ENCODE measurements at regions not wholly inside any gene's neighbourhood (a gene's known extent, or its start where the extent isn't known, plus 50 kb on each side); places are given as distances from the start of the nearest gene placed in this dataset.

DNA sequence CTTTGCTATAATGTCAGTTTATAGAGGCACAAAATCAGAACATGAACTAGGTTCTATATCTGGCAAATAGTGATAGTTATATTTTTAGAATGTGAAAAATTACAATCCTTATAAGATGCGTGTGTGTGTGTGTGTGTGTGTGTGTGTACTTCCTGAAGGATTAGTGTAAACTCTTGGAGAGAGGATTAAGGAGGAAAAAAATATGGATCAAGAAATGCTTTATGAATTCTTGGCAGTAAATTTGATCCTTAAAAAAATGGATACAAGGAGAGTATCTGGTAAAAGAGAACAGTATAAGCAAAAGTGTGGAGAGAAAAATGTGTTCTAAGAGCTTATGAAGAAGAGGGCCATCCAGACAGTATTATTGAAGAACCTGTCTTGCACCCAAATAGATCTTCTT, 484.3 kb downstream of the ADRA2A start:
- TF ChIP-seq, protein P1, sequence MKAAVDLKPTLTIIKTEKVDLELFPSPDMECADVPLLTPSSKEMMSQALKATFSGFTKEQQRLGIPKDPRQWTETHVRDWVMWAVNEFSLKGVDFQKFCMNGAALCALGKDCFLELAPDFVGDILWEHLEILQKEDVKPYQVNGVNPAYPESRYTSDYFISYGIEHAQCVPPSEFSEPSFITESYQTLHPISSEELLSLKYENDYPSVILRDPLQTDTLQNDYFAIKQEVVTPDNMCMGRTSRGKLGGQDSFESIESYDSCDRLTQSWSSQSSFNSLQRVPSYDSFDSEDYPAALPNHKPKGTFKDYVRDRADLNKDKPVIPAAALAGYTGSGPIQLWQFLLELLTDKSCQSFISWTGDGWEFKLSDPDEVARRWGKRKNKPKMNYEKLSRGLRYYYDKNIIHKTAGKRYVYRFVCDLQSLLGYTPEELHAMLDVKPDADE (IDR thresholded peaks at IDR 0.05), result no peak
- TF ChIP-seq JUNB (IDR thresholded peaks at IDR 0.05; ENCODE audit: unreplicated experiment) (no peak), EZH2phosphoT487 (IDR thresholded peaks at IDR 0.05; ENCODE audit: unreplicated experiment) (no peak), POLR2AphosphoS5 (IDR thresholded peaks at IDR 0.05; ENCODE audit: low read depth) (no peak), ZNF114 (CRISPR knock-in tag; IDR thresholded peaks at IDR 0.05) (no peak), EZH2 (IDR thresholded peaks at IDR 0.05; ENCODE audit: low read depth, unreplicated experiment) (no peak), STAT1 (IDR thresholded peaks at IDR 0.05; ENCODE audit: unreplicated experiment) (no peak), ZNF331 (CRISPR knock-in tag; IDR thresholded peaks at IDR 0.05; ENCODE audit: low read depth) (no peak)
- TF ChIP-seq, protein P2, sequence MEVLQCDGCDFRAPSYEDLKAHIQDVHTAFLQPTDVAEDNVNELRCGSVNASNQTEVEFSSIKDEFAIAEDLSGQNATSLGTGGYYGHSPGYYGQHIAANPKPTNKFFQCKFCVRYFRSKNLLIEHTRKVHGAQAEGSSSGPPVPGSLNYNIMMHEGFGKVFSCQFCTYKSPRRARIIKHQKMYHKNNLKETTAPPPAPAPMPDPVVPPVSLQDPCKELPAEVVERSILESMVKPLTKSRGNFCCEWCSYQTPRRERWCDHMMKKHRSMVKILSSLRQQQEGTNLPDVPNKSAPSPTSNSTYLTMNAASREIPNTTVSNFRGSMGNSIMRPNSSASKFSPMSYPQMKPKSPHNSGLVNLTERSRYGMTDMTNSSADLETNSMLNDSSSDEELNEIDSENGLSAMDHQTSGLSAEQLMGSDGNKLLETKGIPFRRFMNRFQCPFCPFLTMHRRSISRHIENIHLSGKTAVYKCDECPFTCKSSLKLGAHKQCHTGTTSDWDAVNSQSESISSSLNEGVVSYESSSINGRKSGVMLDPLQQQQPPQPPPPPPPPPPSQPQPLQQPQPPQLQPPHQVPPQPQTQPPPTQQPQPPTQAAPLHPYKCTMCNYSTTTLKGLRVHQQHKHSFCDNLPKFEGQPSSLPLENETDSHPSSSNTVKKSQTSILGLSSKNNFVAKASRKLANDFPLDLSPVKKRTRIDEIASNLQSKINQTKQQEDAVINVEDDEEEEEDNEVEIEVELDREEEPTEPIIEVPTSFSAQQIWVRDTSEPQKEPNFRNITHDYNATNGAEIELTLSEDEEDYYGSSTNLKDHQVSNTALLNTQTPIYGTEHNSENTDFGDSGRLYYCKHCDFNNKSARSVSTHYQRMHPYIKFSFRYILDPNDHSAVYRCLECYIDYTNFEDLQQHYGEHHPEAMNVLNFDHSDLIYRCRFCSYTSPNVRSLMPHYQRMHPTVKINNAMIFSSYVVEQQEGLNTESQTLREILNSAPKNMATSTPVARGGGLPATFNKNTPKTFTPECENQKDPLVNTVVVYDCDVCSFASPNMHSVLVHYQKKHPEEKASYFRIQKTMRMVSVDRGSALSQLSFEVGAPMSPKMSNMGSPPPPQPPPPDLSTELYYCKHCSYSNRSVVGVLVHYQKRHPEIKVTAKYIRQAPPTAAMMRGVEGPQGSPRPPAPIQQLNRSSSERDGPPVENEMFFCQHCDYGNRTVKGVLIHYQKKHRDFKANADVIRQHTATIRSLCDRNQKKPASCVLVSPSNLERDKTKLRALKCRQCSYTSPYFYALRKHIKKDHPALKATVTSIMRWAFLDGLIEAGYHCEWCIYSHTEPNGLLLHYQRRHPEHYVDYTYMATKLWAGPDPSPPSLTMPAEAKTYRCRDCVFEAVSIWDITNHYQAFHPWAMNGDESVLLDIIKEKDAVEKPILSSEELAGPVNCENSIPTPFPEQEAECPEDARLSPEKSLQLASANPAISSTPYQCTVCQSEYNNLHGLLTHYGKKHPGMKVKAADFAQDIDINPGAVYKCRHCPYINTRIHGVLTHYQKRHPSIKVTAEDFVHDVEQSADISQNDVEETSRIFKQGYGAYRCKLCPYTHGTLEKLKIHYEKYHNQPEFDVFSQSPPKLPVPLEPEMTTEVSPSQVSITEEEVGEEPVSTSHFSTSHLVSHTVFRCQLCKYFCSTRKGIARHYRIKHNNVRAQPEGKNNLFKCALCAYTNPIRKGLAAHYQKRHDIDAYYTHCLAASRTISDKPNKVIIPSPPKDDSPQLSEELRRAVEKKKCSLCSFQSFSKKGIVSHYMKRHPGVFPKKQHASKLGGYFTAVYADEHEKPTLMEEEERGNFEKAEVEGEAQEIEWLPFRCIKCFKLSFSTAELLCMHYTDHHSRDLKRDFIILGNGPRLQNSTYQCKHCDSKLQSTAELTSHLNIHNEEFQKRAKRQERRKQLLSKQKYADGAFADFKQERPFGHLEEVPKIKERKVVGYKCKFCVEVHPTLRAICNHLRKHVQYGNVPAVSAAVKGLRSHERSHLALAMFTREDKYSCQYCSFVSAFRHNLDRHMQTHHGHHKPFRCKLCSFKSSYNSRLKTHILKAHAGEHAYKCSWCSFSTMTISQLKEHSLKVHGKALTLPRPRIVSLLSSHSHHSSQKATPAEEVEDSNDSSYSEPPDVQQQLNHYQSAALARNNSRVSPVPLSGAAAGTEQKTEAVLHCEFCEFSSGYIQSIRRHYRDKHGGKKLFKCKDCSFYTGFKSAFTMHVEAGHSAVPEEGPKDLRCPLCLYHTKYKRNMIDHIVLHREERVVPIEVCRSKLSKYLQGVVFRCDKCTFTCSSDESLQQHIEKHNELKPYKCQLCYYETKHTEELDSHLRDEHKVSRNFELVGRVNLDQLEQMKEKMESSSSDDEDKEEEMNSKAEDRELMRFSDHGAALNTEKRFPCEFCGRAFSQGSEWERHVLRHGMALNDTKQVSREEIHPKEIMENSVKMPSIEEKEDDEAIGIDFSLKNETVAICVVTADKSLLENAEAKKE (CRISPR knock-in tag; IDR thresholded peaks at IDR 0.05), result no peak
- TF ChIP-seq, protein P3, sequence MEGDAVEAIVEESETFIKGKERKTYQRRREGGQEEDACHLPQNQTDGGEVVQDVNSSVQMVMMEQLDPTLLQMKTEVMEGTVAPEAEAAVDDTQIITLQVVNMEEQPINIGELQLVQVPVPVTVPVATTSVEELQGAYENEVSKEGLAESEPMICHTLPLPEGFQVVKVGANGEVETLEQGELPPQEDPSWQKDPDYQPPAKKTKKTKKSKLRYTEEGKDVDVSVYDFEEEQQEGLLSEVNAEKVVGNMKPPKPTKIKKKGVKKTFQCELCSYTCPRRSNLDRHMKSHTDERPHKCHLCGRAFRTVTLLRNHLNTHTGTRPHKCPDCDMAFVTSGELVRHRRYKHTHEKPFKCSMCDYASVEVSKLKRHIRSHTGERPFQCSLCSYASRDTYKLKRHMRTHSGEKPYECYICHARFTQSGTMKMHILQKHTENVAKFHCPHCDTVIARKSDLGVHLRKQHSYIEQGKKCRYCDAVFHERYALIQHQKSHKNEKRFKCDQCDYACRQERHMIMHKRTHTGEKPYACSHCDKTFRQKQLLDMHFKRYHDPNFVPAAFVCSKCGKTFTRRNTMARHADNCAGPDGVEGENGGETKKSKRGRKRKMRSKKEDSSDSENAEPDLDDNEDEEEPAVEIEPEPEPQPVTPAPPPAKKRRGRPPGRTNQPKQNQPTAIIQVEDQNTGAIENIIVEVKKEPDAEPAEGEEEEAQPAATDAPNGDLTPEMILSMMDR (conservative IDR thresholded peaks at IDR 0.05; ENCODE audit: low read depth in 2 of 2), result no peak

More for the DNA sequence above, 484.3 kb downstream of the ADRA2A start:
- H3F3A ChIP-seq (replicated peaks; ENCODE audit: low read depth), result no peaks in the 10 kb centered on the region
- ATAC-seq (no peak), DNase-seq (ENCODE audit: low spot score) (no peak)
- Mint-ChIP-seq H3K27me3 (ENCODE audit: insufficient read depth, low read depth, poor library complexity) (peaks cover 4% of the 10 kb centered on the region), H3K36me3 (ENCODE audit: low read depth) (no peaks in the 10 kb centered on the region), H3K4me3 (no peak overlapping the region), H3K9me3 (no peaks in the 10 kb centered on the region; the same call in 2 of the 3 replicates), H3K4me1 (peaks cover 36% of the 10 kb centered on the region), H3K27ac (no peak overlapping the region)
- no peak overlapping the region for H3K27ac ChIP-seq (ENCODE audit: low read depth)
- no peak overlapping the region for H2AFZ ChIP-seq
- H3K4me1 ChIP-seq (ENCODE audit: insufficient read depth), result no peaks in the 10 kb centered on the region; the same call in 1 of the 2 replicates
- peaks cover 10% of the 10 kb centered on the region for H3K9me2 ChIP-seq (ENCODE audit: insufficient read depth)
- H3K4me2 ChIP-seq, result no peak overlapping the region
- H3K79me2 ChIP-seq (replicated peaks; ENCODE audit: insufficient read depth), result no peaks in the 10 kb centered on the region
- H3K36me3 ChIP-seq (ENCODE audit: insufficient read depth), result no peaks in the 10 kb centered on the region
- H3K4me3 ChIP-seq, result no peak overlapping the region
- no peaks in the 10 kb centered on the region for H3K27me3 ChIP-seq (ENCODE audit: insufficient read depth)
- no peaks in the 10 kb centered on the region for H4K20me1 ChIP-seq (replicated peaks; ENCODE audit: insufficient read depth)
